ENCODE measurements at regions not wholly inside any gene's neighbourhood (a gene's known extent, or its start where the extent isn't known, plus 50 kb on each side); places are given as distances from the start of the nearest gene placed in this dataset.

DNA sequence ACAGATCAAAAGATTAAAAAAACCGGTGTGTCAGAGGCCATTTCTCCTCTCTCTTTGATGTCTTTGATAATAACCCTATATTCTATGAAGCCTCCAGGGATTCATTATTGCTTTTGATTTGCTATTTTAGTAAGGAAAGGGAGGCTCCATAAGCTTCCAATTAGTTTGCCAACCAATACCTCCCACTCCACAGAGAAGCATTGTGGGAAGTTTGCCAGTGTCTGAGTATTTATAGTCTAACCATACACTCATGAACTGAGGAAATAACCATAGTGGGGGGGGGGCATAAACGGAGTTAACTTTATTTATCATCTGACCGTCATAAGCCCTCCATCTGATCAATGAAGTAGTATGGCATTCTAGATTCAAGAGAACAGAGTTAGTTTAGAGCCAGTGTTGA, 1066.8 kb upstream of the PABPC4L start:
- no peak for TF ChIP-seq POLR2A (IDR thresholded peaks at IDR 0.05)
- no peak for TF ChIP-seq CTCF (IDR thresholded peaks at IDR 0.05)

Data from prostate gland (tissue), 2 donors.